ENCODE measurements at regions not wholly inside any gene's neighbourhood (a gene's known extent, or its start where the extent isn't known, plus 50 kb on each side); places are given as distances from the start of the nearest gene placed in this dataset.

- TF ChIP-seq POLR2A (IDR thresholded peaks at IDR 0.05; ENCODE audit: borderline replicate concordance, extremely low read depth, insufficient read depth, insufficient read length) (no peak), CTCF (IDR thresholded peaks at IDR 0.05 in 2 of 3, conservative IDR thresholded peaks at IDR 0.05 in 1 of 3; ENCODE audit: borderline replicate concordance in 1 of 3, insufficient read depth in 1 of 3, low read depth in 2 of 3, low read length in 2 of 3) (no peak), EZH2 (IDR thresholded peaks at IDR 0.05) (no peak), POLR2AphosphoS5 (IDR thresholded peaks at IDR 0.05; ENCODE audit: low read depth, low read length) (no peak), CBX3 (IDR thresholded peaks at IDR 0.05; ENCODE audit: low read depth) (no peak), MAX (IDR thresholded peaks at IDR 0.05) (no peak), SIN3A (IDR thresholded peaks at IDR 0.05; ENCODE audit: low read depth) (no peak), ZBTB33 (IDR thresholded peaks at IDR 0.05; ENCODE audit: extremely low read depth, insufficient replicate concordance, low read length) (no peak), ZNF274 (IDR thresholded peaks at IDR 0.05; ENCODE audit: low read depth, low read length) (no peak), RAD21 (IDR thresholded peaks at IDR 0.05; ENCODE audit: low read depth) (no peak), EZH2phosphoT487 (IDR thresholded peaks at IDR 0.05; ENCODE audit: borderline replicate concordance) (no peak), JUND (IDR thresholded peaks at IDR 0.05) (no peak), YY1 (IDR thresholded peaks at IDR 0.05; ENCODE audit: extremely low read depth, insufficient replicate concordance, low read depth, low read length) (no peak)
These were observed 841.6 kb upstream of the SLC39A10 start for GRCh38 chr2:194815475-194815874.

All from HCT116 (cell line).